SH-SY5Y (cell line): ENCODE measurements at regions not wholly inside any gene's neighbourhood (a gene's known extent, or its start where the extent isn't known, plus 50 kb on each side); places are given as distances from the start of the nearest gene placed in this dataset.

Experiments used
- GATA2 ChIP-seq: IDR thresholded peaks from 2 replicates; pipeline ENCODE4 v1.6.1; 2011; ENCODE audit warnings: mild to moderate bottlenecking, low read depth, low read length
- GATA3 ChIP-seq: IDR thresholded peaks from 2 replicates; pipeline ENCODE4 v1.6.1; 2011; ENCODE audit warnings: low read depth, mild to moderate bottlenecking, low read length, moderate library complexity

DNA sequence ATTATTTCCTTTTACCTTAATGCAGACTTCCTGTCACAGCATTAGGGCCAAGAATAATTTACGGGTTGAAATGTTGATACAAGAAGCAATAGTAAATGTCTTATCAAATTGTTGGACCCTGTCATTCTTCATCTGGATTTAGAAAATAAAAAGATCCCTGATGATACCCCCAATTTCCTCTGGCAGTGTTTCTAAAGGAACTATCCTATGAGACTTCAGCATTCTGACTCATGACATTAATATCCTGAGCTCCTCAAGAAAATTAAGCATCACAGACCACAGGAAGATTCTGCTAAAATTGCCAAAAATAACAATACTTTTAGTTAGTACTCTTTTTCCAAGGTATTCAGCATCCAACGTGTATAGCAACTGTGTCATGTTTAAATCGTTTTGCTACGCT, 490.5 kb upstream of the ANKRD30A start:
- no peak for TF ChIP-seq GATA3
- no peak for TF ChIP-seq GATA2
